ENCODE measurements at regions not wholly inside any gene's neighbourhood (a gene's known extent, or its start where the extent isn't known, plus 50 kb on each side); places are given as distances from the start of the nearest gene placed in this dataset.
"Not testable (repeated sequence)": the region's sequence is repeated elsewhere in the genome, so short reads cannot be mapped to it uniquely, and the experiment has no call there.

DNA sequence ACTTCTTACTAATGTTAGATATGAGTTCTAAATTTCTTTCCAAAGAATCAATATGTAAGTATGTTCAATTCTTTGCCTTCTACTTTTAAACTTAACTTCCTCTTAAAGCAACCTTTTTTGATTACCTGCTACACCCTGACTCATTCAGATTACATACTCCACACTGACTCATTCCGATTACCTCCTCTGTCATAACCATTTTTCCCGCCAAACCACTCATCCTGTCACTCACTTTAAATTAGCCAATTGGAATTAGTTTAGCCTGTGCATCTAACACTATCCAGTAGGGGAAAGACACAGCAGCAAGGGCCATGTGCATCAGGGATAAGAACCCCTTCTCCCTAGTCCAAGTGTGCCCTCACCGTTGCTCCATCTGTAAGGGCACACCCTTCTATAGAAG, 815.5 kb downstream of the BRINP3 start:
- DNase-seq (ENCODE audit: low read depth in 2 of 3, low spot score in 1 of 3), result no peak

DNA sequence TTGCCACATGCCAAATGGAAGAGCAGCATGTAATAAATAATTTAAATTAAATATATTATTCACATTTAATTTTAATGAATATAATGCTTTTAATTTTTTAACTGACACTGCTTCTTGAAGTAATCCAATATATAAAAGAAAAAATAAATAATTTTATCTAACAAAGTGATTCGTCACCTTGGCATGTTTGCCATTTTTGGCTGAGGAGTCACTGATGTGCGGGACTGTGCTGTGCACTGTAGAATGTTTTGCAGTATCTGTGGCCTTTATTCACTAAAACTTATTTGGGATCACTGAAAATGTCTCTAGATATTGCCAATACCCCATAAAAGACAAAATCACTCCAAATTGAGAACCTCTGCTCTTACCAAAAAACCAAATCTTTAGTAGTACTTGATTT, 807.8 kb downstream of the BRINP3 start:
- DNase-seq (ENCODE audit: low read depth in 2 of 3, low spot score in 1 of 3), result no peak

DNA sequence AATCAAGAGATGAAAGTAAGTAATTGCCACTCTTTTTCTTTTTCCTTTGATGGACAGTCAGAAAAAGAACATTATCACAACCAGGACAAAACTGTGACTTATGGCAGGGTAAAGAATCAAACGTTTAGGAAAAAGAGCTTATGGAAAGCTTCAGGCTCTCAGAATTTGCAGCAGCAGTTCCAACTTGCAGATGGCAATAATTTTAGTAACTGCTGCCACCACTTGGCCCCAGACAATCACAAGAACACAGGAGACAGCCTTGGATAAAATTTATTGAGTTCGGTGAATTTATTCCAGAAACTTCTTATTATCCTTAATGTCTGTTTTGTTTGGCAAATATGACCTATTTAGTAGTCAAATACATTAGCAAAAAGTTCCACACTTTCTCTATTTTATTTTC, 804.4 kb downstream of the BRINP3 start:
- DNase-seq (ENCODE audit: low read depth in 2 of 3, low spot score in 1 of 3), result no peak

DNA sequence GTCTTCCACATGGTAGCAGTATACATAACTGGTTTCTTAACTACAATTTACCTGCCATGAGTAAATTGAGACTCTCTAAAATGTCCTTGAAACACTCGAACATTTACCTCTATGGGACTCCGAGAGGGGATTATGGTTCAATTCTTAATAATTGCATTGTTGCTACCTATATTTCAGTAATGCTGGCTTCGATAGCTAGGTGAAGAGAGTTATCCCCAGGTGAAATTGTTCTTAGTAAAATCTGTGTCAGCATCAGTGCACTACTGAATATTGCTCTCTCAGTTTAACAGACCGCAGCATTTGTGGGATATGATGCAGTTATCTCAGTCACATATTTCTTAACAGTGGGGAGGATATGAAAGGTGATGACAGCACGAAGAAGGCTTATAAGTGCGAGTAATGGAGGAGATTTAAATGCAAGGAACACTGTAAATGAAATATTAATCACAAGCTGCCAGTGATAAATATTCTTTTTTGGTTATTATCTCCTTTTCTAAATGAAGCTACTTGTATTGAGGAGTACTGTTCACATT, 801.9 kb downstream of the BRINP3 start:
- DNase-seq (ENCODE audit: low read depth in 2 of 3, low spot score in 1 of 3), result no peak

DNA sequence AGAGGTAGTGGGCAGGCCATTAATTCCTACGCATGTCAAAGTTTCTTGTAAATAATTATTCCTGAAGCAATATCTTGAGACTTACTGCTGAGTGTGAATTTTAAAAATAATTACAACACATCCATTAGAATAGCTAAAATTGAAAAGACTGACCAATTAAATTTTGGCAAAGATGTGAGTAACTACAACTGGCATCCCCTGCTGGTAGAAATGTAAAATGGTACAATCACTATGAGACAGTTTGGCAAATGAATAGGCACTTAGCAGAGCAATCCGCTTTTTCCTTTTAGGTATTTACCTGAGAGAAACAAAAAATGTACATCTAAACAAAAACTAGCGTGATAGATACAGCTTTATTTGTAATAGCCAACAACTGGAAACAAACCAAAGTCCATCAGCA, 798.9 kb downstream of the BRINP3 start:
- DNase-seq (ENCODE audit: low read depth in 2 of 3, low spot score in 1 of 3), result no peak

DNA sequence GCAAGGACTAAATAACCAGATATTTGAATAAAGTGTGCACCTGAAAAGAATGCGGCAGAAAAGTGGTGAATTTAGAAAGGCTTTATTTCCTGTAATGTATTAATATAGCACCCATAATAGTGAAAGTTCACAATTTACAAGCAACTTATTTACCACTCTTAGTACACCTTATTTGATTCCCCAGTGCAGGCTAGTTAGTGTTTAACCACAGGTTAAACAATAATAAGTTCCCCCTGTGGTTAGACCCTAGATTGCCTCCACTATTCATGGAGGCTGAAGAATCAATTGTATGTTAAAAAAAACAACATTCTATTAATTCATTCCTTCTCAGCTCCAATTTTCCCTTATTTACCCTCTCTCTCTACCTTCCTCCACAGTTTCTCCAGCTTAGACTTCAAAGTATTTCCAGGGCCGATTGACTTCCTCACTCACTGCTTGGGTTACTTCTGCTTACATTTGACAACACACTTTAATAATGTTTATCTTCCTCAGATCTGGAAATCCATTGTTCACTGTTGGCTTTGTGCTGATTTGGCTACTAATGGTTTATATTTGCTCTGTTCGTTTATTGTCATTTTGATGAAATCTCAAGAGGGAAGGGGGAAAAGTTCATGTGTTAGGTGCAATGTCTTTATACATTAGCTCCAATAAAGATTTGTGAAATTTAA, 796.3 kb downstream of the BRINP3 start:
- no peak for DNase-seq (ENCODE audit: low read depth in 2 of 3, low spot score in 1 of 3)

DNA sequence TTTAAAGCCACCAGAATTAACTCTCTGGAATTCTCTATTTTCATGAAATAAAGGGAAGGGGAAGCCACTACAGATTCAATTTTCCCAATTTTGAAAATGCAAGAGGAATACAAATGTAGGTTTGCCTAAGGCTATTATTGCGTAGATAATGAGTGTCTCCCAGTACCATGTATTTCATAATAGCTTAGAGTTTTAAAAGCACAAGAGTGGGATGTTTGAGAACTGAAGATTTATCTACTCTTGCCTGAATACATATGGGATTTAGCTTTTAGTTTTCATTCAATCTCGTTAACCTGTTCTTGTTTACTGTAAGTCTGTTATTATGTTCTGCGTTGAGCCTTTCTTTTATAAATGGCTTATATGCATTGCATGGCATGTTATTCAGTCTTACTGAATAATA, 795.1 kb downstream of the BRINP3 start:
- DNase-seq (ENCODE audit: low read depth in 2 of 3, low spot score in 1 of 3), result no peak

DNA sequence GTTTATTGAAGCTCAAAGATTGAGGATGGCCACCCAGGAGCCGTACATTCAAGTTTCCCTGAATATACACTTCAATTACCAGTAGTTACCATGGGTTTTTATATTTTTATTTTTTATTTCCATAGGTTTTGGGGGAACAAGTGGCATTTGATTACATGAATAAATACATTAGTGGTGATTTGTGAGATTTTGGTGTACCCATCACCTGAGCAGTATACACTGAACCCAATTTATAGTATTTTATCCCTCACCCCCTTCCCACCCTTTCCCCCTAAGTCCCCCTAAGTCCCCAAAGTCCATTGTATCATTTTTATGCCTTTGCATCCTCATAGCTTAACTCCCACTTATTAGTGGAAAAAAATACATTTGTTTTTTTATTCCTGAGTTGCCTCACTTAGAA, 791.4 kb downstream of the BRINP3 start:
- no peak for DNase-seq (ENCODE audit: low read depth in 2 of 3, low spot score in 1 of 3)

DNA sequence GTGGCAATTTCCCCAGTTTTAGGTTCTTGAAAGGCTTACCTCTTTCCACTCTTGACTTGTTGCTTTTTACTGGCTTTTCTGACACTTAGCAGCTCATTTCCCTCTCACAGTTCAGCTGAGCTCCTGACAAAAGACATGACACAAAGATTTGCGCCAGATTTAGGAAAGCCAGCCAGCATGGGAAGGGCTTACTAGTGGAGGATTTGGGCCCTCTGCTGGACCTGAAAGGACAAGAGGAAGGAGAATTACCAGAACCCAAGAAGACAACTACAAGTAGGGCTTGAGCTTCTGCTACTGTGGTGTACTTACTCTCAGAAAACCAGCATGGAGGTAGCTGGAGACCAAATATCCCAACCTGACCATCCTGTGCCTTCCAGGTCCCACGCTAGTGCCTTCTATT, 784.5 kb downstream of the BRINP3 start:
- no peak for DNase-seq (ENCODE audit: low read depth in 2 of 3, low spot score in 1 of 3)

DNA sequence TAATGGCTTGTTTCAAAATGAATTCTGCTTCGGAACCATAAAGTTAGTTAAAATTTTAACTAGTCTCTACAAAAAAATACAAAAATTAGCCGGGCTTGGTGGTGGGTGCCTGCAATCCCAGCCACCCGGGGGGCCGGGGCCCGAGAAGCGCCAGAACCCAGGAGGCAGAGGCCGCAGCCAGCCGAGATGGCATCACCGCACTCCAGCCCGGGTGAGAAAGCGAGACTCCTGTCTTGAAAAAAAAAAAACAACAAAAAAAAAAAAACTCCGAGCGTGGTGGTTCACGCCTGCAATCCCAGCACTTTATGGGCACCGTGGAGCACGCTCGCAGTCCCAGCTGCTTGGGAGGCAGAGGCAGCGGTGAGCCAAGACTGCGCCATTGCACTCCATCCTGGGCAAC, 781.4 kb downstream of the BRINP3 start:
- DNase-seq (ENCODE audit: low read depth in 2 of 3, low spot score in 1 of 3), result no peak

DNA sequence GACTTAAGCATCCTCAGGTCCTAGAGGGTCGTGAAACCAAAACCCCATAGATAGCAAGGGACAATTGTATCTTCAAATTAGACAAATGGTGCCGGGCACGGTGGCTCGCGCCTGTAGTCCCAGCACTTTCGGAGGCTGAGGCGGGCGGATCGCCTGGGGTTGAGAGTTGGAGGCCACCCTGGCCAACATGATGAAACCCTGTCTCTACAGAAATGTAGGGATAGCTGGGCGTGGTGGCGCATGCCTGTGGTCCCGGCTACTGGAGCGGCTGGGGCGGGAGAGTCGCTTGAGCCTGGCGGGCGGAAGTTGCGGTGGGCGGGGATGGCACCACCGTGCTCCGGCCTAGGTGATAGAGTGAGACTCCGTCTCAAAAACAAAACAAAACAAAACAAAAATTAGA, 780.6 kb downstream of the BRINP3 start:
- no peak for DNase-seq (ENCODE audit: low read depth in 2 of 3, low spot score in 1 of 3)

DNA sequence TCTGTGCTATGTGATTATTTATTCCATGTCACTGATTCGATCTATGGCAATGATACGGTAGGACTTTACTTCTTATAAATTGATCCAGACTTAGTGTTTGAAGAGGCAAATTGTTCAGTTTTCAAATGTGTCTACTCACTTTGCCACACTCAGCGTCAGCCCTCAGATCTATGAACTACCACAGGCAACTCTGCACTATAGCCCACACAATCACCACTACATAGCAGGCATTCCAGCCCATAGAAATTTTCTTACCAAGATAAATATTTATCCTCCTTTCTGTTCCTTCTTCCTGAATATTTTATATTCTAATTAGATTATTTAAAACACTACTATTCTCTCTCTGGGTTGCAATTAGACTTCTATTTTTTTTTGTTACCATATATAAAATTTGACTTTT, 776.1 kb downstream of the BRINP3 start:
- DNase-seq (ENCODE audit: low read depth in 2 of 3, low spot score in 1 of 3), result no peak

DNA sequence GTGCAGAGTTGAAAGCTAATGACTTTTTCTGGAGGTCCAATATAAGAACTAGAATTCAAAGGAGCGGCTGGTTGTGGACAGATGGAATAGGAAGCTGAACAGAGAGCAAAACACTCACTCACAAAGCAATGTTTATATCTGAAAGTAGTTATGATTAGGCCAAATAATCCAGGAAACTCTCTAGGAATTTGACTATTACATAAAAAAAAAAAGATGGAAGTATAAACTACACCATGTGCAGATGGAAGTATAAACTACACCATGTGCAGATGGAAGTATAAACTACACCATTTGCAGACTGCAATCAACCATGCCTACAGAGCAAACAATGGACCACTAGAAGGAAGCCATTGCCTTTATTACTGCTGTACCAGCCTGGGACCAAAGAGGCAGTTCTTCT, 771.1 kb downstream of the BRINP3 start:
- DNase-seq (ENCODE audit: low read depth in 2 of 3, low spot score in 1 of 3), result no peak

DNA sequence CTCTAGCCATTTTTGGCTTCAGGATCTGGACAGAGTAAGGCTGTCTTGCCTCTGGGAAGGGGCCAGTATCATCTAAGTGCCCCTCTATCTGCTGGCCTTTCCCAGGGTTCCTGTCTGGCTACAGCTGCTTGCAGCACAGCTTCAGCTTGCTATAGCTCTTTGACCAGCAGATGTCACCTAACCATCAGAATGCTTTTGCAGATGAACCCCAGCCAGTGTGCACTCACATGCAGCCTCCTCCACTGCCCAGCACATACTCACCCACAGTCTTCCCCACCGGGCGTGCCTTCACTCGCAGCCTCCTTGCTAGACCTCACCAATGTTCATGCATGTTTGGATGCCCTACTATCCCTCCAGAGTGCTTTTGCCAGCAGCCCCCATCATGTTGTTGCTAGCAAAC, 769.0 kb downstream of the BRINP3 start:
- DNase-seq (ENCODE audit: low read depth in 2 of 3, low spot score in 1 of 3), result no peak

DNA sequence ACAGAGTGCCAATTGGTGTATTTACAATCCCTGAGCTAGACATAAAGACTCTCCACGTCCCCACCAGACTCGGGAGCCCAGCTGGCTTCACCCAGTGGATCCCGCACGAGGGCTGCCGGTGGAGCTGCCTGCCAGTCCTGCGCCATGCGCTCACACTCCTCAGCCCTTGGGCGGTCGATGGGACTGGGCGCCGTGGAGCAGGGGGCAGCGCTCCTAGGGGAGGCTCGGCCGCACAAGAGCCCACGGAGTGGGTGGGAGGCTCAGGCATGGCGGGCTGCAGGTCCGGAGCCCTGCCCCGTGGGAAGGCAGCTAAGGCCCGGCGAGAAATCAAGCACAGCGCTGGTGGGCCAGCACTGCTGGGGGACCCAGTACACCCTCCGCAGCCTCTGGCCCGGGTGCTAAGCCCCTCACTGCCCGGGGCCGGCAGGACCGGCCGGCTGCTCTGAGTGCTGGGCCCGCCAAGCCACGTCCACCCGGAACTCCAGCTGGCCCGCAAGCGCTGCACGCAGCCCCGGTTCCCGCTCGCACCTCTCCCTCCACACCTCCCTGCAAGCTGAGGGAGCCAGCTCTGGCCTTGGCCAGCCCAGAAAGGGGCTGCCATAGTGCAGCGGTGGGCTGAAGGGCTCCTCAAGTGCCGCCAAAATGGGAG, 759.4 kb downstream of the BRINP3 start:
- not testable (repeated sequence) for DNase-seq (ENCODE audit: low read depth in 2 of 3, low spot score in 1 of 3)

DNA sequence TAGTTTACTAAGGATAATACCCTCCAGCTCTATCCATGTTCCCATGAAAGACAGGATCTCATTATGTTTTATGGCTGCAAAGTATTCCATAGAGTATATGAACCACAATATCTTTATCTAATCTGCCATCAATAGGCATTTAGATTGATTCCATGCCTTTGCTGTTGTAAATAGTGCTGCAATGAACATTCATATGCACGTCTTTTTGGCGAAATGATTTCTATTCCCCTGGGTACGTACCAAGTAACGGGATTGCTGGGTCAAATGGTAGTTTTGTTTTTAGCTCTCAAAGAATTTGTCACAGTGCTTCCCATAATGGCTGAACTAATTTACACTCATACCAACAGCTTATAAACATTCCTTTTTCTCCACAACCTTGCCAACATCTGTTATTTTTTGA, 750.9 kb downstream of the BRINP3 start:
- no peak for DNase-seq (ENCODE audit: low read depth in 2 of 3, low spot score in 1 of 3)

DNA sequence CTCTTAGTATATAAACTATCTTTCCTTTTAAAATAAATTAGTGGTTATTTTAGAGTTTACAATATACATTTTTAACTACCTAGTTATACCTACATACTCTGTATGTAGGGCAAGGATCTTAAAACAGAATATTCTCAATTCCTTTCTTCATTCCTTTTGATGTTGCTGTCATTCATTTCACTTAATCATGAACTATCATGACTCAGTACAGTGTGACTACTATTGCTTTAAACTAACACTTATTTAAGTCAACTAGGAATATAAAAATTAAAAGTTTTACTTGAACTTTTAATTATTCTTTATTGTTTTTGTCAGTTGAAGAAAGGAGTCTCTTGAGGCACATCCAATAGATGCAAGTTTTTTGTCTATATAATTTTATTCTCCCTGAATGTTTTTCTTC, 726.4 kb downstream of the BRINP3 start:
- DNase-seq (ENCODE audit: low read depth in 2 of 3, low spot score in 1 of 3), result no peak

DNA sequence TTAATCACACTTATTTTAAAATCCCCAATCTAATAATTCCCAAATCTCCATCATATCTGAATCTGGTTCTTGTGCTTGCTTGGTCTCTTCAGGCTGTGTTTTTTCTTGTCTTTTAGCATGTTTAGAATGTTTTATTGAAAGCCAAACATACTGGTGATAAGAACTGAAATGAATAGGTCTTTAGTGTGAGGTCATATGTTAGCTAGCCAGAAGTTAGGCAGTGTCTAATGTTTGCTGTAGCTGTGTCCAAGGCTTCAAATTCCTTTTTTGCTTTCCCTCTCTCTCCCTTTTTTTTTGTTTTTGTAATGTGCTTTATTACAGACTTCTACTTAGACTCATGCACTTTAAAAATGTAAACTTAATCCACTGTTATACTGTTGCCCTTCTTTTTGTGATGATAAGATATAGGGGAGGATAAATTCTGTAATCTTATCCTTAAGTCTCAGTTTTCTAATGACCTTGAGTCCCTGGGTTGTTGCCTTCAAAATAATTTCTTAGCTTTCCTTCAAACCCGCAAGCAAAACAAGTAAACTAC, 725.1 kb downstream of the BRINP3 start:
- DNase-seq (ENCODE audit: low read depth in 2 of 3, low spot score in 1 of 3), result no peak

DNA sequence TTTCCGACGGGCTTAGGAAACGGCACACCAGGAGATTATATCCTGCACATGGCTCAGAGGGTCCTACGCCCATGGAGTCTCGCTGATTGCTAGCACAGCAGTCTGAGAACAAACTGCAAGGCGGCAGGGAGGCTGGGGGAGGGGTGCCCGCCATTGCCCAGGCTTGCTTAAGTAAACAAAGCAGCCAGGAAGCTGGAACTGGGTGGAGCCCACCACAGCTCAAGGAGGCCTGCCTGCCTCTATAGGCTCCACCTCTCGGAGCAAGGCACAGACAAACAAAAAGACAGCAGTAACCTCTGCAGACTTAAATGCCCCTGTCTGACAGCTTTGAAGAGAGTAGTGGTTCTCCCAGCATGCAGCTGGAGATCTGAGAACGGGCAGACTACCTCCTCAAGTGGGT, 722.6 kb downstream of the BRINP3 start:
- not testable (repeated sequence) for DNase-seq (ENCODE audit: low read depth in 2 of 3, low spot score in 1 of 3)

DNA sequence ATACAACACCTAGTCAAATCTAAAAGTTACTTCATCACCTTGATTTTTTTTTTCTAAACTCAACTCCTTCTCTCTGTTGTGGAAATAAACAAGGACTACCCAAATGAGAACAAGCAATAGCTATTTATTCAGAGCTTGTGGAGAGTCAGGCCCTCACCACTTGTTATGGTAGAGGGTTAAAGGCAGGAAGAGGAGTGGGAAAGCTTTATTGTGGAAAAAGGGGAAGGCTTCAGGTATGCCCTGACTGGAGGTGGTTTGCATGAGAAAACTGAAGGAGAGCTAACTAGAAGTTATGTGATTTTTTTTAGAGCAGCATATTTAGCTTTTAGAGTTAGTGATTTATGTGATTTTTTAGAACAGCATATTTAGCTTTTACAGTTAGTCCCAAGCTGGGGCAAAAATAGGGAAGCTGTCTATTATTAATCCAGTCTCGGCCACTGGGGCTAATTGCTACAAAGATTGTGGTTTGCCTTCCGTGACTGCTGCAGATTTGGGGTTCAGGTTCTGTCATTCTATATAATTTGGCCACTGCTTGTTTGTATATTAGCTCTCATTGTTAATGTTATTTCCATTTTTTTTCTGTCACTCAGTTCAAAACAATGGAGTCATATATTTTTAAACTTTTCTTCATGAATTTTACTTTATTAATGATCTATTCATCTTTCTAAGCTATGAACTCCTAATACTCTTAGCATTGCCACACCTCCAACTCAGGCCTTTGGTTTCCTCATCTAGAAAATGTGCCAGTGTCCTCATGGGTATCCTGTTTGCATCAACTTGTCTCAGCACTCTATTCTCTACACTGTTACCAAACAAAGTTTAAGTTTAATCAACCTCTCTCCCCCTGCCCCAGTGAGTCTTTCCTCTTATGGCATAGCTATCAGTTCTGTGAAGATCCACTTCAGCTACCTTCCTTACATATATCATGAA, 713.0 kb downstream of the BRINP3 start:
- DNase-seq (ENCODE audit: low read depth in 2 of 3, low spot score in 1 of 3), result no peak

DNA sequence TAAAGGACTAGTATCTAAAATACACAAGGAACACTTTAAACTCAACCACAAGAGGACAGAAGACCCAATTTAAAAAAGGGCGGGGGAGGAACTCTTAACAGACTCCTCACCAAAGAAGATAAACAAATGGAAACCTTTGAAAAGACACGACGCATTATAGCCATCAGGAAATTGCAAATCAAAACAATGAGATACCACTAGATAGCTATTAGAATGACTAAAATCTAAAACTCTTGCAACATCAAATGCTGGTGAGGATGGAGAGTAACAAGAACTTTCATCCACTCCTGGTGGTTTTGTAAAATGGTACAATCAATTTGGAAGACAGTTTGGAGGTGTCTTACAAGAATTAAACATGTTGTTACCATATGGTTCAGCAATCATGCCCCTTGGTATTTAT, 708.2 kb downstream of the BRINP3 start:
- DNase-seq (ENCODE audit: low read depth in 2 of 3, low spot score in 1 of 3), result no peak

Data from stimulated activated CD4-positive, alpha-beta T cell treated with anti-CD3 and anti-CD28 coated beads, Interleukin-12 subunit alpha, Interleukin-12 subunit beta, amount 100 ng/mL, for 48 hours (primary cell).